Right lung (tissue), 2 donors: ENCODE measurements at regions not wholly inside any gene's neighbourhood (a gene's known extent, or its start where the extent isn't known, plus 50 kb on each side); places are given as distances from the start of the nearest gene placed in this dataset.

Experiments
- DNase-seq, 2 donors: peaks; one replicate each; pipeline ENCODE4 v3.0.0-alpha.2; 2013

GRCh38 chr6:50102676-50103075, 52.9 kb upstream of the DEFB112 start:
- no peak for DNase-seq

GRCh38 chr6:50110587-50110986, 60.9 kb upstream of the DEFB112 start:
- no peak for DNase-seq

GRCh38 chr6:50112981-50113857, 63.5 kb upstream of the DEFB112 start:
- DNase-seq: no peak

- DNase-seq: no peak
Measured at GRCh38 chr6:50116390-50116789, 66.7 kb upstream of the DEFB112 start.

GRCh38 chr6:50116797-50117542, 67.2 kb upstream of the DEFB112 start:
- no peak for DNase-seq

GRCh38 chr6:50120300-50120699, 70.6 kb upstream of the DEFB112 start:
- DNase-seq: no peak

GRCh38 chr6:50123688-50124087, 74.0 kb upstream of the DEFB112 start:
- no peak for DNase-seq

- no peak for DNase-seq
Measured at GRCh38 chr6:50124572-50124971, 74.8 kb upstream of the DEFB112 start.

GRCh38 chr6:50128420-50129005, 78.8 kb upstream of the DEFB112 start:
- DNase-seq: peak in 1 of 2 donors; percentile 20

- no peak for DNase-seq
Measured at GRCh38 chr6:50135968-50136367, 86.2 kb upstream of the DEFB112 start.

GRCh38 chr6:50141100-50141499, 91.4 kb upstream of the DEFB112 start:
- no peak for DNase-seq

GRCh38 chr6:50143011-50143719, 93.4 kb upstream of the DEFB112 start:
- DNase-seq: no peak

- no peak for DNase-seq
Measured at GRCh38 chr6:50145125-50145524, 95.4 kb upstream of the DEFB112 start.

- no peak for DNase-seq
Measured at GRCh38 chr6:50147371-50147770, 97.6 kb upstream of the DEFB112 start.

- no peak for DNase-seq
Measured at GRCh38 chr6:50180646-50181045, 130.9 kb upstream of the DEFB112 start.

- no peak for DNase-seq
Measured at GRCh38 chr6:50185006-50185405, 135.3 kb upstream of the DEFB112 start.

GRCh38 chr6:50187351-50187921, 137.7 kb upstream of the DEFB112 start:
- no peak for DNase-seq

- no peak for DNase-seq
Measured at GRCh38 chr6:50198245-50198644, 148.5 kb upstream of the DEFB112 start.

GRCh38 chr6:50202766-50203165, 153.0 kb upstream of the DEFB112 start:
- no peak for DNase-seq

GRCh38 chr6:50211582-50211981, 161.9 kb upstream of the DEFB112 start:
- DNase-seq: no peak

GRCh38 chr6:50213146-50213545, 163.4 kb upstream of the DEFB112 start:
- DNase-seq: peak; percentile 50 to 51

- no peak for DNase-seq
Measured at GRCh38 chr6:50214937-50215336, 165.2 kb upstream of the DEFB112 start.
